HCT116 (cell line): ENCODE measurements at regions not wholly inside any gene's neighbourhood (a gene's known extent, or its start where the extent isn't known, plus 50 kb on each side); places are given as distances from the start of the nearest gene placed in this dataset.

ENCODE experiments used
- ATAC-seq: fragments of 200-7000 bp; cut with Tn5 transposase; 2 replicates; pipeline ENCODE4 v1.9.1; 2020; ENCODE audit warnings: mild to moderate bottlenecking, moderate library complexity
- BruUV-seq: library from RNA; stranded (reverse); fragments of 400-500 nt; replicated peaks from 2 replicates; lab custom pipeline; 2021; lab: Mats Ljungman, UMichigan
- CTCF ChIA-PET: fragments of 300-600 bp; sonication (Branson Sonifier 250); formaldehyde crosslinking; loops from one replicate; lab custom pipeline; 2021; ENCODE audit warnings: antibody characterized with exemption; lab: Charles Lee
- POLR2A ChIA-PET: fragments of 300-600, 350-600 bp; sonication (Branson Sonifier 250); formaldehyde crosslinking; loops from one replicate; lab custom pipeline; 2021; ENCODE audit warnings: antibody characterized with exemption; lab: Charles Lee
- RAD21 ChIA-PET, 2 experiments: fragments of 300-600 bp; sonication (Branson Sonifier 250); formaldehyde crosslinking; loops; one replicate each; lab custom pipeline; 2023; ENCODE audit warnings: low total read pairs in 2 of 2; ENCODE audit not compliant: uncharacterized antibody in 2 of 2, unreplicated experiment in 2 of 2, low non-redundant PET in 1 of 2; lab: Charles Lee
- DNase-seq: peaks from one replicate; pipeline ENCODE4 v3.0.0-alpha.2; 2010; ENCODE audit warnings: low read depth, low spot score
- H2AFZ ChIP-seq: fragments of 200-600 bp; shearing (Covaris generic), sonication (generic); 2 replicates; pipeline ENCODE4 v1.6.1; 2017; ENCODE audit warnings: low read depth, mixed run types, mixed read lengths, antibody characterized with exemption, low read length; ENCODE audit not compliant: poor library complexity, severe bottlenecking
- H3K27ac ChIP-seq: 2 replicates; pipeline ENCODE4 v1.5.1; 2012; ENCODE audit warnings: low read depth, low read length
- H3K27me3 ChIP-seq: fragments of 200-600 bp; sonication (generic); 2 replicates; pipeline ENCODE4 v1.6.1; 2016; ENCODE audit warnings: mixed run types, low read length, mixed read lengths; ENCODE audit not compliant: insufficient read depth
- H3K36me3 ChIP-seq, 2 experiments: fragments of 200-500 bp in 1 of 2; fragments of 200-600 bp in 1 of 2; sonication (Bioruptor generic) in 1 of 2; sonication (generic) in 1 of 2; 2 replicates each; pipeline versions ENCODE4 v1.5.1 to v1.6.1; 2014 to 2016; ENCODE audit warnings: low read length in 2 of 2, inconsistent platforms in 1 of 2, mixed read lengths in 1 of 2, mixed run types in 1 of 2; ENCODE audit not compliant: insufficient read depth in 2 of 2, control insufficient read depth in 1 of 2
- H3K4me1 ChIP-seq, 2 experiments: fragments of 200-600 bp in 1 of 2; sonication (generic) in 1 of 2; 2 replicates each; pipeline versions ENCODE4 v1.5.1 to v1.6.1; 2012 to 2017; ENCODE audit warnings: low read length in 2 of 2, inconsistent platforms in 1 of 2, mild to moderate bottlenecking in 1 of 2, mixed read lengths in 1 of 2, mixed run types in 1 of 2, moderate library complexity in 1 of 2; ENCODE audit not compliant: insufficient read depth in 2 of 2, control insufficient read depth in 1 of 2
- H3K4me2 ChIP-seq: fragments of 200-600 bp; sonication (generic); 2 replicates; pipeline ENCODE4 v1.6.1; 2017; ENCODE audit warnings: mixed run types, low read length, mixed read lengths
- H3K4me3 ChIP-seq, 2 experiments: fragments of 200-600 bp in 1 of 2; sonication (generic) in 1 of 2; replicated peaks in 1 of 2; 2 replicates each; pipeline ENCODE4 v1.5.1; 2011 to 2016; ENCODE audit warnings: low read length in 2 of 2, control low read depth in 1 of 2, low read depth in 1 of 2, mild to moderate bottlenecking in 1 of 2, mixed read lengths in 1 of 2, mixed run types in 1 of 2
- H3K79me2 ChIP-seq: fragments of 200-600 bp; sonication (generic); 2 replicates; pipeline ENCODE4 v1.6.1; 2017; ENCODE audit warnings: mild to moderate bottlenecking, mixed run types, low read length, moderate library complexity, mixed read lengths; ENCODE audit not compliant: insufficient read depth
- H3K9ac ChIP-seq: fragments of 200-600 bp; sonication (generic); 2 replicates; pipeline ENCODE4 v1.6.1; 2016; ENCODE audit warnings: low read length, mixed read lengths
- H3K9me2 ChIP-seq: fragments of 200-600 bp; sonication (generic), shearing (Covaris generic); 2 replicates; pipeline ENCODE4 v1.6.1; 2017; ENCODE audit warnings: mixed run types, mild to moderate bottlenecking, moderate library complexity; ENCODE audit not compliant: insufficient read depth
- H3K9me3 ChIP-seq, 2 experiments: fragments of 200-500 bp in 1 of 2; fragments of 200-600 bp in 1 of 2; sonication (Bioruptor generic) in 1 of 2; sonication (generic) in 1 of 2; 2 replicates each; pipeline ENCODE4 v1.6.1; 2014 to 2017; ENCODE audit warnings: low read length in 2 of 2, mixed read lengths in 2 of 2, inconsistent platforms in 1 of 2, low read depth in 1 of 2, mild to moderate bottlenecking in 1 of 2, mixed run types in 1 of 2, moderate library complexity in 1 of 2; ENCODE audit not compliant: control insufficient read depth in 1 of 2, insufficient read depth in 1 of 2
- H4K20me1 ChIP-seq: fragments of 200-600 bp; sonication (generic), shearing (Covaris generic); 2 replicates; pipeline ENCODE4 v1.6.1; 2017; ENCODE audit warnings: mixed run types, mild to moderate bottlenecking, moderate library complexity; ENCODE audit not compliant: insufficient read depth
- CBX3 ChIP-seq: IDR thresholded peaks from 2 replicates; pipeline ENCODE4 v1.6.1; 2012; ENCODE audit warnings: low read depth
- EGR1 ChIP-seq: IDR thresholded peaks from 2 replicates; pipeline ENCODE4 v1.6.1; 2012; ENCODE audit warnings: low read depth
- ELF1 ChIP-seq: IDR thresholded peaks from 2 replicates; pipeline ENCODE4 v1.6.1; 2012; ENCODE audit warnings: low read depth, borderline replicate concordance
- EZH2 ChIP-seq: fragments of 200-600 bp; sonication (generic); IDR thresholded peaks from 2 replicates; pipeline ENCODE4 v1.6.1; 2017; ENCODE audit warnings: antibody characterized with exemption, mixed run types
- EZH2phosphoT487 ChIP-seq: fragments of 200-600 bp; IDR thresholded peaks from 2 replicates; pipeline ENCODE4 v1.6.1; 2018; ENCODE audit warnings: antibody characterized with exemption, borderline replicate concordance
- JUND ChIP-seq: IDR thresholded peaks from 2 replicates; pipeline ENCODE4 v1.6.1; 2012
- POLR2AphosphoS5 ChIP-seq: IDR thresholded peaks from 2 replicates; pipeline ENCODE4 v1.6.1; 2011; ENCODE audit warnings: mild to moderate bottlenecking, low read depth, low read length, moderate library complexity
- RAD21 ChIP-seq: IDR thresholded peaks from 2 replicates; pipeline ENCODE4 v1.6.1; 2012; ENCODE audit warnings: low read depth, mild to moderate bottlenecking
- SIN3A ChIP-seq: IDR thresholded peaks from 2 replicates; pipeline ENCODE4 v1.6.1; 2012; ENCODE audit warnings: low read depth
- SP1 ChIP-seq: IDR thresholded peaks from 2 replicates; pipeline ENCODE4 v1.6.1; 2012; ENCODE audit warnings: low read depth
- SRF ChIP-seq: IDR thresholded peaks from 2 replicates; pipeline ENCODE4 v1.6.1; 2012; ENCODE audit warnings: low read depth
- ZFX ChIP-seq: fragments of 450-650 bp; IDR thresholded peaks from 2 replicates; pipeline ENCODE4 v1.6.1; 2017
- intact Hi-C: fragments of 100-400 bp; cut with micrococcal nuclease; formaldehyde crosslinking; loops from 2 replicates; pipeline ENCODE4 v1.10.0; 2022
- TF ChIP-seq, protein P1 (sequence below): IDR thresholded peaks from 2 replicates; pipeline ENCODE4 v1.6.1; 2012; ENCODE audit warnings: low read depth
- TF ChIP-seq, protein P2 (sequence below), 3 experiments: fragments of 200-600 bp in 1 of 3; sonication (generic) in 1 of 3; IDR thresholded peaks in 2 of 3; conservative IDR thresholded peaks in 1 of 3; 2 replicates each; pipeline ENCODE4 v1.5.1; 2012 to 2017; ENCODE audit warnings: low read depth in 2 of 3, low read length in 2 of 3, antibody characterized with exemption in 1 of 3, borderline replicate concordance in 1 of 3, control low read depth in 1 of 3, mild to moderate bottlenecking in 1 of 3, mixed read lengths in 1 of 3, mixed run types in 1 of 3, moderate library complexity in 1 of 3; ENCODE audit not compliant: insufficient read depth in 1 of 3

DNA sequence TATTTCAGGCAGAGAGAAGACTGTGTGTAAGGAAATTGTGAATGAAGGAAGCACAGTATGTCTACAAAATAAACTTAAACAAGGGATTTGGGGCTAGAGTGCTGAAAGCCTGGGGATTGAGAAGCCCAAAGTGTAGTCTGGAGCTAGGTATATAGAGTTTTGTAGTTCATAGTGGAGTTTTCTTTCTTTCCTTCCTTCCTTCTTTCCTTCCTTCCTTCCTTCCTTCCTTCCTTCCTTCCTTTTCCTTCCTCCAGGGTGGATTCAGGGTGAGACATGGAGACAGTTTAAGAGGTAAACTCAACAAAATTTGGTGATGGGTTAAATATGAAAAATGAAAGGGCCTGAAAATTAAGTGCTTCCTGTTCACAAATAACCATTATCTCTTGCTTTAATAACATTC lies 757.8 kb upstream of the CXADR start:
- H3K36me3 ChIP-seq: no peaks in the 10 kb centered on the region
- TF ChIP-seq SRF (no peak), POLR2AphosphoS5 (no peak), SIN3A (no peak), ELF1 (no peak), RAD21 (no peak), CBX3 (no peak), JUND (no peak), ZFX (no peak), EZH2phosphoT487 (no peak), EZH2 (no peak), EGR1 (no peak), SP1 (no peak)
- TF ChIP-seq, protein P1, sequence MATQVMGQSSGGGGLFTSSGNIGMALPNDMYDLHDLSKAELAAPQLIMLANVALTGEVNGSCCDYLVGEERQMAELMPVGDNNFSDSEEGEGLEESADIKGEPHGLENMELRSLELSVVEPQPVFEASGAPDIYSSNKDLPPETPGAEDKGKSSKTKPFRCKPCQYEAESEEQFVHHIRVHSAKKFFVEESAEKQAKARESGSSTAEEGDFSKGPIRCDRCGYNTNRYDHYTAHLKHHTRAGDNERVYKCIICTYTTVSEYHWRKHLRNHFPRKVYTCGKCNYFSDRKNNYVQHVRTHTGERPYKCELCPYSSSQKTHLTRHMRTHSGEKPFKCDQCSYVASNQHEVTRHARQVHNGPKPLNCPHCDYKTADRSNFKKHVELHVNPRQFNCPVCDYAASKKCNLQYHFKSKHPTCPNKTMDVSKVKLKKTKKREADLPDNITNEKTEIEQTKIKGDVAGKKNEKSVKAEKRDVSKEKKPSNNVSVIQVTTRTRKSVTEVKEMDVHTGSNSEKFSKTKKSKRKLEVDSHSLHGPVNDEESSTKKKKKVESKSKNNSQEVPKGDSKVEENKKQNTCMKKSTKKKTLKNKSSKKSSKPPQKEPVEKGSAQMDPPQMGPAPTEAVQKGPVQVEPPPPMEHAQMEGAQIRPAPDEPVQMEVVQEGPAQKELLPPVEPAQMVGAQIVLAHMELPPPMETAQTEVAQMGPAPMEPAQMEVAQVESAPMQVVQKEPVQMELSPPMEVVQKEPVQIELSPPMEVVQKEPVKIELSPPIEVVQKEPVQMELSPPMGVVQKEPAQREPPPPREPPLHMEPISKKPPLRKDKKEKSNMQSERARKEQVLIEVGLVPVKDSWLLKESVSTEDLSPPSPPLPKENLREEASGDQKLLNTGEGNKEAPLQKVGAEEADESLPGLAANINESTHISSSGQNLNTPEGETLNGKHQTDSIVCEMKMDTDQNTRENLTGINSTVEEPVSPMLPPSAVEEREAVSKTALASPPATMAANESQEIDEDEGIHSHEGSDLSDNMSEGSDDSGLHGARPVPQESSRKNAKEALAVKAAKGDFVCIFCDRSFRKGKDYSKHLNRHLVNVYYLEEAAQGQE: no peak
- TF ChIP-seq, protein P2, sequence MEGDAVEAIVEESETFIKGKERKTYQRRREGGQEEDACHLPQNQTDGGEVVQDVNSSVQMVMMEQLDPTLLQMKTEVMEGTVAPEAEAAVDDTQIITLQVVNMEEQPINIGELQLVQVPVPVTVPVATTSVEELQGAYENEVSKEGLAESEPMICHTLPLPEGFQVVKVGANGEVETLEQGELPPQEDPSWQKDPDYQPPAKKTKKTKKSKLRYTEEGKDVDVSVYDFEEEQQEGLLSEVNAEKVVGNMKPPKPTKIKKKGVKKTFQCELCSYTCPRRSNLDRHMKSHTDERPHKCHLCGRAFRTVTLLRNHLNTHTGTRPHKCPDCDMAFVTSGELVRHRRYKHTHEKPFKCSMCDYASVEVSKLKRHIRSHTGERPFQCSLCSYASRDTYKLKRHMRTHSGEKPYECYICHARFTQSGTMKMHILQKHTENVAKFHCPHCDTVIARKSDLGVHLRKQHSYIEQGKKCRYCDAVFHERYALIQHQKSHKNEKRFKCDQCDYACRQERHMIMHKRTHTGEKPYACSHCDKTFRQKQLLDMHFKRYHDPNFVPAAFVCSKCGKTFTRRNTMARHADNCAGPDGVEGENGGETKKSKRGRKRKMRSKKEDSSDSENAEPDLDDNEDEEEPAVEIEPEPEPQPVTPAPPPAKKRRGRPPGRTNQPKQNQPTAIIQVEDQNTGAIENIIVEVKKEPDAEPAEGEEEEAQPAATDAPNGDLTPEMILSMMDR (IDR thresholded peaks at IDR 0.05 in 2 of 3, conservative IDR thresholded peaks at IDR 0.05 in 1 of 3; ENCODE audit: borderline replicate concordance in 1 of 3, insufficient read depth in 1 of 3, low read depth in 2 of 3, low read length in 2 of 3): no peak
- POLR2A ChIA-PET: no interaction called here
- ATAC-seq (no peak), DNase-seq (no peak)
- peaks cover 18 to 21% of the 10 kb centered on the region in 2 experiments; a peak in 2 of 4 replicates for H3K9me3 ChIP-seq
- H4K20me1 ChIP-seq: no peaks in the 10 kb centered on the region
- H3K4me3 ChIP-seq: no peak overlapping the region
- no peak overlapping the region for H3K4me2 ChIP-seq
- no peak overlapping the region for H3K27ac ChIP-seq
- CTCF ChIA-PET: no interaction called here
- no peaks in the 10 kb centered on the region for H3K4me1 ChIP-seq
- BruUV-seq: no TSS peak
- no peaks in the 10 kb centered on the region for H3K9me2 ChIP-seq
- H3K79me2 ChIP-seq: no peaks in the 10 kb centered on the region
- H3K9ac ChIP-seq: no peak overlapping the region
- intact Hi-C loops: no loop called here
- H2AFZ ChIP-seq: no peak overlapping the region
- RAD21 ChIA-PET: no interaction called here
- no peaks in the 10 kb centered on the region for H3K27me3 ChIP-seq
